ENCODE measurements at regions not wholly inside any gene's neighbourhood (a gene's known extent, or its start where the extent isn't known, plus 50 kb on each side); places are given as distances from the start of the nearest gene placed in this dataset.

DNA sequence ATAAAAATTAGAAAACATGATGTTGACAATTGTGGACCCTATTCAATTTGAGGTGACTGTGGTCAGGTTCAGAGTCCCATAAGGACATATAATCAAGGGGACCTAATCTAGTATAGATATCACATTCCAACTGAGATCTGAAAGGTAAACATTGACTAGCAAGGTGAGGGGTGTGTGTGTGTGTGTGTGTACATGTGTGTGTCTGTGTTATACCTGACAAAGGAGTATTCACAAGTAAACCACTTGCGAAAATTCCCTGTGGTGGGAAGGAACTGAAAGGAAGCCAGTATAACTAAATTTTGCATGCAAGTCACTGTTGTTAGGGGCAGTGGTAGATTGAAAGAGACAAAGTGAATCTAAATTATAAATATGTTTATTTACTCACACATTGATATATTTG is 723.7 kb downstream of the COL12A1 start:
- no peaks in the 10 kb centered on the region for H3K27me3 ChIP-seq (ENCODE audit: insufficient read depth, low read length)
- Mint-ChIP-seq H3K4me3 (ENCODE audit: unreplicated experiment) (no peak overlapping the region), H3K4me1 (ENCODE audit: low read depth, unreplicated experiment) (peaks cover 4% of the 10 kb centered on the region), H3K27me3 (ENCODE audit: low read depth, unreplicated experiment) (no peaks in the 10 kb centered on the region), H3K27ac (ENCODE audit: unreplicated experiment) (no peak overlapping the region), H3K36me3 (ENCODE audit: low read depth, unreplicated experiment) (no peaks in the 10 kb centered on the region), H3K9me3 (ENCODE audit: unreplicated experiment) (no peaks in the 10 kb centered on the region)
- H3K4me3 ChIP-seq (ENCODE audit: insufficient read depth, low read depth, low read length) = no peak overlapping the region
- H3K27ac ChIP-seq (ENCODE audit: low read depth, low read length) = no peak overlapping the region
- H3K4me1 ChIP-seq (ENCODE audit: insufficient read depth, low read length) = no peaks in the 10 kb centered on the region
- no peaks in the 10 kb centered on the region for H3K36me3 ChIP-seq (ENCODE audit: insufficient read depth, low read length)
- TF ChIP-seq CTCF (IDR thresholded peaks at IDR 0.05; ENCODE audit: insufficient read depth, low read depth, low read length) = no peak
- TF ChIP-seq EZH2 (IDR thresholded peaks at IDR 0.05; ENCODE audit: insufficient read depth, low read length) = no peak
- H2AFZ ChIP-seq (ENCODE audit: low read depth, low read length) = no peak overlapping the region
- H3K9me3 ChIP-seq (ENCODE audit: insufficient read depth, low read depth, low read length) = no peaks in the 10 kb centered on the region
- FAIRE-seq (no peak), DNase-seq (ENCODE audit: low read depth) (no peak)
- no peak overlapping the region for H3K9ac ChIP-seq (ENCODE audit: low read length)
- no peaks in the 10 kb centered on the region for H3K79me2 ChIP-seq (ENCODE audit: insufficient read depth, low read length)
- no peak overlapping the region for H3K4me2 ChIP-seq (ENCODE audit: low read length)
- H4K20me1 ChIP-seq (ENCODE audit: insufficient read depth, low read length) = no peaks in the 10 kb centered on the region

- Histone ChIP-seq H4K20me1 (ENCODE audit: insufficient read depth, low read length) (no peaks in the 10 kb centered on the region), H3K4me1 (ENCODE audit: insufficient read depth, low read length) (no peaks in the 10 kb centered on the region), H3K27ac (ENCODE audit: low read depth, low read length) (no peak overlapping the region), H2AFZ (ENCODE audit: low read depth, low read length) (no peak overlapping the region), H3K9ac (ENCODE audit: low read length) (no peak overlapping the region), H3K27me3 (ENCODE audit: insufficient read depth, low read length) (no peaks in the 10 kb centered on the region), H3K4me3 (ENCODE audit: insufficient read depth, low read depth, low read length) (no peak overlapping the region), H3K4me2 (ENCODE audit: low read length) (no peak overlapping the region), H3K36me3 (ENCODE audit: insufficient read depth, low read length) (no peaks in the 10 kb centered on the region), H3K9me3 (ENCODE audit: insufficient read depth, low read depth, low read length) (no peaks in the 10 kb centered on the region), H3K79me2 (ENCODE audit: insufficient read depth, low read length) (no peaks in the 10 kb centered on the region)
- TF ChIP-seq EZH2 (IDR thresholded peaks at IDR 0.05; ENCODE audit: insufficient read depth, low read length) = no peak
- TF ChIP-seq CTCF (IDR thresholded peaks at IDR 0.05; ENCODE audit: insufficient read depth, low read depth, low read length) = no peak
- DNase-seq (ENCODE audit: low read depth) (no peak), FAIRE-seq (no peak)
- Mint-ChIP-seq H3K36me3 (ENCODE audit: low read depth, unreplicated experiment) (no peaks in the 10 kb centered on the region), H3K4me3 (ENCODE audit: unreplicated experiment) (no peak overlapping the region), H3K4me1 (ENCODE audit: low read depth, unreplicated experiment) (peaks cover 4% of the 10 kb centered on the region), H3K27ac (ENCODE audit: unreplicated experiment) (no peak overlapping the region), H3K9me3 (ENCODE audit: unreplicated experiment) (no peaks in the 10 kb centered on the region), H3K27me3 (ENCODE audit: low read depth, unreplicated experiment) (no peaks in the 10 kb centered on the region)
These were observed 725.3 kb downstream of the COL12A1 start for GRCh38 chr6:74480561-74480960.

DNA sequence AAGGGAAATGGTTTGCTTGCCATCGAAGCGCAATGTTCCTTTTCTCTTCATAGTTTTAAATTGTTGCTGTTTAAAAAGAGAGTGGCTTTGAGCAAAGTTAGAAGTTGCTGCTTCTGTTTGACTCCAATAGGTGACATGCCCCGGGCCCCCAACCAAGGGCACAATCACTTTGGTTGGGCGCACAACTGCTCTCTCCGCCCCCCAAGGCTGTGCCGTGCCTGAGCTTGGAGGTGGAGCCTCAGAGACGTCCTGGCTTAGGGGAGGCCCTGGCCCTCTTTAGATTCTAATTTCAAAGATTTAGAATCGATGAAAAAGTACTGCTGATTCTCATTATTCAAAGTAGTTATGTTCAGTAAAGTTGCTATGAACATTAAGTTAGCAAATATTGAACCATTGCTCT is 725.9 kb downstream of the COL12A1 start:
- Histone ChIP-seq H3K4me2 (ENCODE audit: low read length) (no peak overlapping the region), H3K4me3 (ENCODE audit: insufficient read depth, low read depth, low read length) (no peak overlapping the region), H3K27me3 (ENCODE audit: insufficient read depth, low read length) (no peaks in the 10 kb centered on the region), H3K9ac (ENCODE audit: low read length) (no peak overlapping the region), H3K79me2 (ENCODE audit: insufficient read depth, low read length) (no peaks in the 10 kb centered on the region), H4K20me1 (ENCODE audit: insufficient read depth, low read length) (no peaks in the 10 kb centered on the region), H3K4me1 (ENCODE audit: insufficient read depth, low read length) (no peaks in the 10 kb centered on the region), H2AFZ (ENCODE audit: low read depth, low read length) (no peak overlapping the region), H3K9me3 (ENCODE audit: insufficient read depth, low read depth, low read length) (no peaks in the 10 kb centered on the region), H3K27ac (ENCODE audit: low read depth, low read length) (no peak overlapping the region), H3K36me3 (ENCODE audit: insufficient read depth, low read length) (no peaks in the 10 kb centered on the region)
- peaks cover 4% of the 10 kb centered on the region for H3K4me1 Mint-ChIP-seq (ENCODE audit: low read depth, unreplicated experiment)
- no peak for TF ChIP-seq CTCF (IDR thresholded peaks at IDR 0.05; ENCODE audit: insufficient read depth, low read depth, low read length)
- TF ChIP-seq EZH2 (IDR thresholded peaks at IDR 0.05; ENCODE audit: insufficient read depth, low read length) = no peak
- H3K27me3 Mint-ChIP-seq (ENCODE audit: low read depth, unreplicated experiment) = no peaks in the 10 kb centered on the region
- no peak overlapping the region for H3K4me3 Mint-ChIP-seq (ENCODE audit: unreplicated experiment)
- FAIRE-seq (no peak), DNase-seq (ENCODE audit: low read depth) (no peak)
- no peaks in the 10 kb centered on the region for H3K36me3 Mint-ChIP-seq (ENCODE audit: low read depth, unreplicated experiment)
- H3K27ac Mint-ChIP-seq (ENCODE audit: unreplicated experiment) = no peak overlapping the region
- no peaks in the 10 kb centered on the region for H3K9me3 Mint-ChIP-seq (ENCODE audit: unreplicated experiment)

All from astrocyte (in vitro differentiated cells and primary cell).